NT2/D1 (cell line): ENCODE measurements at regions not wholly inside any gene's neighbourhood (a gene's known extent, or its start where the extent isn't known, plus 50 kb on each side); places are given as distances from the start of the nearest gene placed in this dataset.
A peak's percentile ranks its signal among the peaks of the same experiment; 100 is the strongest.

Experiments
- DNase-seq: peaks from one replicate; pipeline ENCODE4 v3.0.0-alpha.2; 2011; ENCODE audit warnings: low read depth, low spot score
- H3K27me3 ChIP-seq: 2 replicates; pipeline ENCODE4 v1.6.0; 2011; ENCODE audit warnings: mild to moderate bottlenecking; ENCODE audit not compliant: insufficient read length, insufficient read depth
- H3K36me3 ChIP-seq: 2 replicates; pipeline ENCODE4 v1.6.1; 2011; ENCODE audit warnings: mild to moderate bottlenecking, low read length, mixed read lengths; ENCODE audit not compliant: insufficient read depth, insufficient read length
- H3K4me1 ChIP-seq: 2 replicates; pipeline ENCODE4 v1.5.1; 2011; ENCODE audit not compliant: insufficient read depth, insufficient read length
- H3K4me3 ChIP-seq: 2 replicates; pipeline ENCODE4 v1.5.1; 2011; ENCODE audit warnings: low read depth; ENCODE audit not compliant: insufficient read length
- H3K9ac ChIP-seq: 2 replicates; pipeline ENCODE4 v1.6.0; 2011; ENCODE audit warnings: low read depth; ENCODE audit not compliant: insufficient read length
- H3K9me3 ChIP-seq: 2 replicates; pipeline ENCODE4 v1.5.1; 2011; ENCODE audit warnings: mild to moderate bottlenecking, low read length; ENCODE audit not compliant: insufficient read depth
- SUZ12 ChIP-seq: IDR thresholded peaks from 2 replicates; pipeline ENCODE4 v1.6.1; 2011; ENCODE audit not compliant: insufficient read length, insufficient read depth; ENCODE audit errors: extremely low read depth
- YY1 ChIP-seq: IDR thresholded peaks from 2 replicates; pipeline ENCODE4 v1.6.1; 2011; ENCODE audit not compliant: insufficient read length, insufficient read depth
- ZNF274 ChIP-seq: IDR thresholded peaks from 2 replicates; pipeline ENCODE4 v1.6.1; 2011; ENCODE audit warnings: mild to moderate bottlenecking, low read depth, low read length

DNA sequence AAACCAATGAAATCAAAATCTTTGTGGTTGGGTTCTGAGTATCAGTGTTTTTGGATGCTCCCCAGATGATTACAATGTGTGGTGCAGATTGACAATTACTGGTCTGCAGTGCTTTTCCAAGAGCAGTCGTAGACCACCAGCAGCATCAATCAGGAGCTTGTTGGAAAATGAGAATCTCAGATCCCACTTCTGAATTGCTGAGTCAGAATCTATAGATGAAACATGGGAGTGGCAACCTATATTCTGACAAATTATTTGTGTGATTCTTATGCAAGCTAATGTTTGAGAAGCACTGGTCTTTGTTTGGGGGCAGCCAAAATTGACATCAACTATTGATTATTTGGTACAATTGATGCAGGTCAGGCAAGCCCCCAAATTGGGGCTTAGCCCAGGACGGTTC, 539.9 kb upstream of the BTBD3 start:
- Histone ChIP-seq H3K36me3 (no peaks in the 10 kb centered on the region), H3K27me3 (no peaks in the 10 kb centered on the region), H3K4me1 (peaks cover 5% of the 10 kb centered on the region), H3K9ac (no peak overlapping the region), H3K9me3 (peaks cover 20% of the 10 kb centered on the region; the same call in 1 of the 2 replicates), H3K4me3 (no peak overlapping the region)
- no peak for DNase-seq
- TF ChIP-seq SUZ12 (no peak), ZNF274 (no peak), YY1 (no peak)

DNA sequence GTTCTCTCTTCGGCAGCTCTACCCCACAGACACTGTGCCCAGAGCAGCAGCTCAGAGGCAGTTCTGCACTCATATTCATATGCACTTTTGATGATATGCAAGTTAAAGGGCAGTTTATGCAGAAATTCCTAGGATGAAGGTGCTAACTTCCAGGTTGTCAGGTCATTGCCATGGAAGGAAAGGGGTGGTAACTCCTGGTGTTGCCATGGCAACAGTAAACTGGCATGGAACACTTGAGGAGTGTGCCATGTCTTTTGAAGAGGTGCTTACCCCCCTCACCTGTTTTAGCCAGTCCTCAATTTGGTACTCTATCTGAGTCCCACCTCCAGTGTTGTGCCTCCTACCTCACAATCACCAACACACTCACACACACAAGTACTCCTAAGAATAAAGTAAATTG, 539.4 kb upstream of the BTBD3 start:
- H3K9me3 ChIP-seq = peaks cover 20% of the 10 kb centered on the region; the same call in 1 of the 2 replicates
- no peaks in the 10 kb centered on the region for H3K27me3 ChIP-seq
- TF ChIP-seq SUZ12 (no peak), YY1 (no peak), ZNF274 (no peak)
- H3K36me3 ChIP-seq = no peaks in the 10 kb centered on the region
- peaks cover 5% of the 10 kb centered on the region for H3K4me1 ChIP-seq
- no peak overlapping the region for H3K9ac ChIP-seq
- no peak overlapping the region for H3K4me3 ChIP-seq
- no peak for DNase-seq

DNA sequence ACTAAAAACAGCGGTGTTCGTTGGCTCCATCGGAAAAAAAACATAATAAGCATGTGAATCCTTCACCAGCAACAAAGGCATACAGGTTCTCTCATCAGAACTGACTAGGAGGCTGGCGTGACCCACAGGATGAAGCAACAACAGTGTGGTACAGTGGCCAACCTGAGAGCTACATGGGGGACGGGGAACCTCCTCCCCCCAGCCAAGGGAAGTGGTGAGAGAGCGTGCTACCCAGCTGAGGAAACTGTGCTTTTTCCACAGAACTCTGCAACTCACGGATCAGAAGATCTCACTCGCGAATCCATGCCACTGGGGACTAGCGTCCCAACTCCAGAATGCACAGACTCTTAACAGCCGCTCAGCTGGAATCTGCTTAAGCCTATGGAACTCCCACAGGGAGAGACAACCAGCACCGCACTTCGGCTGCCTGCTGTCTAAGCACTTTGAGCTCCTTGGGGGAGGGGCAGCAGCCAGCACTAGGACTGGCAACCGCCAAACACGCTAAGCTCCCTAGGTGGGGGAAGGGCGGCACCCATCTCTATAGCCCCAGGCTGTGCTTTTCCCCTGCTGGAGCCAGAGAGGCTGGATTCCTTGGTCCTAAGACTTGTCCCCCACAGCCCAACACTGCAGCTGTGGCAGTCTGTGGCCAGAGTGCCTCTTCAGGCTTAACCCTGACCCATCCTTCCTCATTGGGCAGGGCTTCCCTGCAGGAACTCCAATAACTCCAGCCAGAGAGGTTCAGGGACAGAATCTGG, 538.3 kb upstream of the BTBD3 start:
- peak overlapping the region; percentile 25 for H3K4me3 ChIP-seq
- H3K9me3 ChIP-seq = peaks cover 20% of the 10 kb centered on the region; the same call in 1 of the 2 replicates
- DNase-seq = peak; percentile 92
- H3K27me3 ChIP-seq = no peaks in the 10 kb centered on the region
- H3K36me3 ChIP-seq = no peaks in the 10 kb centered on the region
- H3K9ac ChIP-seq = no peak overlapping the region
- H3K4me1 ChIP-seq = peaks cover 5% of the 10 kb centered on the region
- TF ChIP-seq SUZ12 (no peak), YY1 (no peak), ZNF274 (no peak)

DNA sequence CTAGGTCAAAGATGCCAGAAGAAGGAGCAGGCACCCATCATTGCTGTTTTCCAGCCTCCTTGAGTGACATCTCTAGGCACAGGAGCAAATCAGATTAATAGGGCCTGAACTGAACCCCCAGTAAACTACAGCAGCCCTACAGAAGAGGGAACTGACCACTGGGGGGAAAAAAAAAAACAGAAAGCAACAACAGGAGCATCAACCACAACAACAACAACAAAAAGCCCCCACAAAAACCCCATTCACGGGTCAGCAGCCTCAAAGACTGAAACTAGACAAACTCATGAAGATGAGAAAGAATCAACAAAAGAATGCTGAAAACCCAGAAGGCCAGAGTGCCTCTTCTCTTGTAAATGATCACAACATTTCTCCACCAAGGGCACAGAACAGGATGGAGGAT, 537.4 kb upstream of the BTBD3 start:
- Histone ChIP-seq H3K9me3 (peaks cover 20% of the 10 kb centered on the region; the same call in 1 of the 2 replicates), H3K4me3 (no peak overlapping the region), H3K9ac (no peak overlapping the region), H3K4me1 (peaks cover 5% of the 10 kb centered on the region), H3K27me3 (no peaks in the 10 kb centered on the region), H3K36me3 (no peaks in the 10 kb centered on the region)
- TF ChIP-seq YY1 = no peak
- DNase-seq = no peak

DNA sequence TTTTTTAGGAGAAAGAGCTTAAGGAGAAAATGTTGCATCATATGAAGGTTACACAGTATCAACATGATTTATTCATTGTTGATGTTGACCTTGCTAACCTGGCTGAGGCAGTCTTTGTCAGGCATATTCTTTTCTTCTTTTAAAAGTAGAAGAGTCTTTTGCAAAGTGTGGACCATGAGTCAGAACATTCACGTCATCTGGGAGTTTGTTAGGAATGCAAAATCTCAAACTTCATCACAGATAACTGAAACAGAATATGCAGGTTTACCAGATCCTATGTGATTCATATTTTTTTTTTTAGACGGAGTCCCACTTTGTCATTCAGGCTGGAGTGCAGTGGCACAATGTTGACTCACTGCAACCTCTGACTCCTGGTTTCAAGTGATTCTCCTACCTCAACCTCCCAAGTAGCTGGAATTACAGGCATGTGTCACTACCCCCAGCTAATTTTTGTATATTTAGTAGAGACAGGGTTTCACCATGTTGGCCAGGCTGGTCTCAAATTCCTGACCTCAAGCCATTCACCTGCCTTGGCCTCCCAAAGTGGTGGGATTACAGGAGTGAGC, 530.4 kb upstream of the BTBD3 start:
- H3K27me3 ChIP-seq = no peaks in the 10 kb centered on the region
- H3K9me3 ChIP-seq = peaks cover 5% of the 10 kb centered on the region
- no peak overlapping the region for H3K9ac ChIP-seq
- no peak for DNase-seq
- H3K36me3 ChIP-seq = no peaks in the 10 kb centered on the region
- H3K4me3 ChIP-seq = no peak overlapping the region
- TF ChIP-seq ZNF274 (no peak), YY1 (no peak), SUZ12 (no peak)
- H3K4me1 ChIP-seq = no peaks in the 10 kb centered on the region

DNA sequence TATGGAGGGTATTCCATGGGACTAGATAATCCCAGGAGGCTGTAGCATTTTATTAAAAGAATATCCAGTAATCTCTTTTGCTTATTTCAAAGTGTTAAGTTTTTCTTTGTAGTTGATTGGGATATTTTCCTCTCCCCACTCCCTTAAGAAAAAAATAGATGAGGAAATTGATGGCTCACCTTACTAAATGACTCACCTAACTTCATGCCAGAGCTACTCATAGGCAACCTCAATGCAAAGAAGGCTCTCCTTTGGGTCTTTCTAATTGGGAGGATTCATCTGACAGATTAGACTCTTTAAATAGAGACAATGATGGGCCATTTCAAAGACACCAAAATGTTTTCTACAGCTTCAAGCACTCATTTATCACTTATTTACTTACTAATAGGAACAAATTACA, 528.5 kb upstream of the BTBD3 start:
- H3K4me3 ChIP-seq = no peak overlapping the region
- H3K27me3 ChIP-seq = no peaks in the 10 kb centered on the region
- H3K9me3 ChIP-seq = peaks cover 5% of the 10 kb centered on the region
- no peak overlapping the region for H3K9ac ChIP-seq
- no peak for DNase-seq
- no peaks in the 10 kb centered on the region for H3K4me1 ChIP-seq
- no peaks in the 10 kb centered on the region for H3K36me3 ChIP-seq
- TF ChIP-seq ZNF274 (no peak), SUZ12 (no peak), YY1 (no peak)

DNA sequence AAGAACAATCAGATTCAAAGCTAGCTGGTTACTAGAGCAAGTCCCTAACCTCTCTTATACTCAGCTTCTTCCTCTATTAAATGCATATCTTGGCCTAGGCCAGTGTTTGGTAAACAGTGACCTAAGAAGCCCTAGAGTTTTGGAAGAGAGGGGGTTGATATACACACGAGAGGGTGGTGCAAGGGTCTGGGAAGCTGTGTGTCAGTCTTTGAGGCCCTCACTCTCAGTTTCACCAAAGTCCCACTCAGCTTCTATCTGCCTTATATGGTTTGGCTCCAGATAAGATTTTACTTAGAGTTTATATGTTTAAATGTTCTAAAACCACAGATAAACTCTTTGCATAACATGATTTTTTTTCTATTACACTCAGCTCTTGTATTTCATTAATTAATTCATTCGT, 526.1 kb upstream of the BTBD3 start:
- Histone ChIP-seq H3K36me3 (no peaks in the 10 kb centered on the region), H3K9me3 (peaks cover 5% of the 10 kb centered on the region), H3K4me1 (no peaks in the 10 kb centered on the region), H3K9ac (no peak overlapping the region), H3K27me3 (no peaks in the 10 kb centered on the region), H3K4me3 (no peak overlapping the region)
- TF ChIP-seq SUZ12 (no peak), ZNF274 (no peak), YY1 (no peak)
- DNase-seq = no peak
